Psoas muscle (tissue), 7 donors: ENCODE measurements at regions not wholly inside any gene's neighbourhood (a gene's known extent, or its start where the extent isn't known, plus 50 kb on each side); places are given as distances from the start of the nearest gene placed in this dataset.

Source experiments
- ATAC-seq, 4 donors: fragments of 200-7000 bp; cut with Tn5 transposase; one replicate each; pipeline ENCODE4 v1.9.1; 2020; ENCODE audit warnings: moderate library complexity in 3 of 4, mild to moderate bottlenecking in 2 of 4
- DNase-seq, 2 donors: peaks; one replicate each; pipeline ENCODE4 v3.0.0-alpha.2; 2020
- H3K27ac ChIP-seq: fragments of 200-600 bp; one replicate; pipeline ENCODE4 v1.8.0; 2022
- H3K27me3 ChIP-seq, 3 donors: fragments of 200-600 bp in 1 of 3; one replicate each; pipeline versions ENCODE4 v1.6.1 to v1.8.0; 2013 to 2022; ENCODE audit warnings: low read length in 2 of 3, mild to moderate bottlenecking in 2 of 3, moderate library complexity in 1 of 3; ENCODE audit not compliant: insufficient read depth in 3 of 3
- H3K36me3 ChIP-seq, 2 donors: fragments of 200-600 bp in 1 of 2; one replicate each; pipeline versions ENCODE4 v1.6.1 to v1.8.0; 2013 to 2022; ENCODE audit warnings: low read depth in 1 of 2, mild to moderate bottlenecking in 1 of 2, moderate library complexity in 1 of 2; ENCODE audit not compliant: insufficient read depth in 1 of 2
- H3K4me1 ChIP-seq: fragments of 200-600 bp; one replicate; pipeline ENCODE4 v1.8.0; 2022
- H3K4me3 ChIP-seq: fragments of 200-600 bp; one replicate; pipeline ENCODE4 v1.8.0; 2022; ENCODE audit warnings: mild to moderate bottlenecking
- H3K9me3 ChIP-seq: fragments of 200-600 bp; one replicate; pipeline ENCODE4 v1.8.0; 2022
- CTCF ChIP-seq: fragments of 200-600 bp; IDR thresholded peaks from one replicate; pipeline ENCODE4 v1.8.0; 2022; ENCODE audit warnings: antibody characterized with exemption
- WGBS, 3 donors: extraction: QIAGEN DNeasy Blood & Tissue Kit; methylation state at CpG; one replicate each; pipeline versions ENCODE4 v1.1.6 to v1.1.7; 2013; 5-methylcytosine and 5-hydroxymethylcytosine counted together
- intact Hi-C, 2 donors: fragments of 100-400 bp; cut with DNase I; formaldehyde crosslinking; loops; one replicate each; pipeline versions ENCODE4 v1.11.0 to v1.14.2; 2022
- donor health status: healthy with polysubstance abuse.
- donor health status: DM: no; HTN: no; CAD: no; lungs with moderate emphysema.
- donor health status: Bipolar disorder and iron deficiency.
- donor health status: healthy.
- donor health status: DM: yes; HTN: yes; CAD: no.
- donor health status: DM: no; HTN: no; CAD: no.
- donor health status: DM: yes; HTN: yes; CAD: no.

- ATAC-seq, result no peak
- H3K27me3 ChIP-seq, result no peaks in the 10 kb centered on the region
Observed at GRCh38 chr11:131278472-131278871, 91.9 kb upstream of the NTM start.

GRCh38 chr11:131279654-131280384, 90.6 kb upstream of the NTM start:
- intact Hi-C loops, result no loop called here
- Histone ChIP-seq H3K4me3 (no peak overlapping the region), H3K27ac (no peak overlapping the region), H3K36me3 (no peaks in the 10 kb centered on the region), H3K4me1 (no peaks in the 10 kb centered on the region), H3K9me3 (no peaks in the 10 kb centered on the region), H3K27me3 (no peaks in the 10 kb centered on the region)
- DNase-seq (no peak), ATAC-seq (no peak)
- WGBS, 3 donors, result 93 to 95% (median 94%) methylated on average over 3 of the region's 3 CpGs
- TF ChIP-seq CTCF, result no peak

More at GRCh38 chr11:131278472-131278871, 91.9 kb upstream of the NTM start:
- Histone ChIP-seq H3K4me1 (no peaks in the 10 kb centered on the region), H3K27ac (no peak overlapping the region), H3K9me3 (no peaks in the 10 kb centered on the region), H3K36me3 (no peaks in the 10 kb centered on the region), H3K4me3 (no peak overlapping the region)
- intact Hi-C loops, result no loop called here
- DNase-seq, result no peak
- 49 to 68% (median 59%) methylated on average over 6 of the region's 6 CpGs for WGBS, 3 donors
- TF ChIP-seq CTCF, result no peak

- intact Hi-C loops, result no loop called here
- no peak for TF ChIP-seq CTCF
- H3K27me3 ChIP-seq, result no peaks in the 10 kb centered on the region
- H3K27ac ChIP-seq, result no peak overlapping the region
- no peaks in the 10 kb centered on the region for H3K4me1 ChIP-seq
- 87 to 93% (median 92%) methylated on average over 3 of the region's 3 CpGs for WGBS, 3 donors
- ATAC-seq (no peak), DNase-seq (no peak)
- no peaks in the 10 kb centered on the region for H3K36me3 ChIP-seq
- no peak overlapping the region for H3K4me3 ChIP-seq
- H3K9me3 ChIP-seq, result no peaks in the 10 kb centered on the region
Observed at GRCh38 chr11:131281316-131281715, 89.1 kb upstream of the NTM start.

- ATAC-seq (no peak), DNase-seq (no peak)
- Histone ChIP-seq H3K4me1 (no peaks in the 10 kb centered on the region), H3K27ac (no peak overlapping the region), H3K9me3 (no peaks in the 10 kb centered on the region), H3K27me3 (no peaks in the 10 kb centered on the region), H3K4me3 (no peak overlapping the region), H3K36me3 (no peaks in the 10 kb centered on the region)
- 72 to 80% (median 78%) methylated on average over 6 of the region's 6 CpGs for WGBS, 3 donors
- no peak for TF ChIP-seq CTCF
- intact Hi-C loops, result no loop called here
Observed at GRCh38 chr11:131284041-131284440, 86.4 kb upstream of the NTM start.

GRCh38 chr11:131288521-131289091, 81.8 kb upstream of the NTM start:
- no peak overlapping the region for H3K4me3 ChIP-seq
- no peaks in the 10 kb centered on the region for H3K36me3 ChIP-seq
- ATAC-seq (no peak), DNase-seq (no peak)
- H3K27ac ChIP-seq, result no peak overlapping the region
- intact Hi-C loops, result no loop called here
- no peaks in the 10 kb centered on the region for H3K4me1 ChIP-seq
- TF ChIP-seq CTCF, result no peak
- peaks cover 0 to 7% (median 0%) of the 10 kb centered on the region in 3 donors for H3K27me3 ChIP-seq
- 70 to 74% (median 74%) methylated on average over 5 of the region's 5 CpGs for WGBS, 3 donors
- H3K9me3 ChIP-seq, result no peaks in the 10 kb centered on the region
